Loucy (cell line): ENCODE measurements at regions not wholly inside any gene's neighbourhood (a gene's known extent, or its start where the extent isn't known, plus 50 kb on each side); places are given as distances from the start of the nearest gene placed in this dataset.

Experiments used
- H2AFZ ChIP-seq: fragments of 200-600 bp; sonication (generic); 2 replicates; pipeline ENCODE4 v1.6.0; 2016; ENCODE audit warnings: antibody characterized with exemption, mild to moderate bottlenecking, low read length, moderate library complexity
- H3F3A ChIP-seq: fragments of 200-600 bp; 2 replicates; pipeline ENCODE4 v1.6.0; 2016; ENCODE audit warnings: antibody characterized with exemption, low read depth, mild to moderate bottlenecking
- H3K27me3 ChIP-seq: fragments of 200-600 bp; sonication (generic); 2 replicates; pipeline ENCODE4 v1.6.1; 2014; ENCODE audit warnings: low read length, mild to moderate bottlenecking; ENCODE audit not compliant: insufficient read depth, poor library complexity, severe bottlenecking
- H3K36me3 ChIP-seq: fragments of 200-600 bp; sonication (generic); 2 replicates; pipeline ENCODE4 v1.6.1; 2016; ENCODE audit warnings: low read length; ENCODE audit not compliant: insufficient read depth
- H3K4me1 ChIP-seq: fragments of 200-600 bp; sonication (generic); 2 replicates; pipeline ENCODE4 v1.5.1; 2014; ENCODE audit warnings: low read length, mild to moderate bottlenecking; ENCODE audit not compliant: insufficient read depth, poor library complexity, severe bottlenecking
- H3K4me2 ChIP-seq: fragments of 200-600 bp; sonication (generic); 2 replicates; pipeline ENCODE4 v1.6.0; 2014; ENCODE audit warnings: antibody characterized with exemption, low read length, low read depth, mild to moderate bottlenecking; ENCODE audit not compliant: poor library complexity, severe bottlenecking
- H3K4me3 ChIP-seq: fragments of 200-600 bp; sonication (generic); 2 replicates; pipeline ENCODE4 v1.5.1; 2014; ENCODE audit warnings: low read length, mild to moderate bottlenecking, mixed read lengths; ENCODE audit not compliant: poor library complexity, severe bottlenecking
- H3K79me2 ChIP-seq: fragments of 200-600 bp; sonication (generic); 2 replicates; pipeline ENCODE4 v1.6.1; 2014; ENCODE audit warnings: low read length; ENCODE audit not compliant: insufficient read depth
- H3K9ac ChIP-seq: fragments of 200-600 bp; sonication (generic); 2 replicates; pipeline ENCODE4 v1.6.0; 2014; ENCODE audit warnings: mild to moderate bottlenecking, low read depth, low read length, moderate library complexity; ENCODE audit not compliant: poor library complexity, severe bottlenecking
- H3K9me2 ChIP-seq: fragments of 200-600 bp; sonication (generic); replicated peaks from 2 replicates; pipeline ENCODE4 v1.6.1; 2016; ENCODE audit warnings: low read depth, low read length, mixed read lengths
- H3K9me3 ChIP-seq: fragments of 200-600 bp; sonication (generic); 2 replicates; pipeline ENCODE4 v1.6.1; 2014; ENCODE audit warnings: mild to moderate bottlenecking, antibody characterized with exemption, low read length, low read depth; ENCODE audit not compliant: insufficient read depth
- H4K20me1 ChIP-seq: fragments of 200-600 bp; sonication (generic); 2 replicates; pipeline ENCODE4 v1.6.0; 2014; ENCODE audit warnings: antibody characterized with exemption, low read length, mild to moderate bottlenecking; ENCODE audit not compliant: insufficient read depth, poor library complexity, severe bottlenecking
- CTCF ChIP-seq: fragments of 200-600 bp; sonication (generic); conservative IDR thresholded peaks from 2 replicates; pipeline ENCODE4 v1.5.1; 2014; ENCODE audit warnings: mild to moderate bottlenecking, antibody characterized with exemption, low read length
- EZH2phosphoT487 ChIP-seq: fragments of 200-600 bp; IDR thresholded peaks from 2 replicates; pipeline ENCODE4 v1.6.1; 2018; ENCODE audit warnings: antibody characterized with exemption, mild to moderate bottlenecking, moderate library complexity, borderline replicate concordance

- Histone ChIP-seq H4K20me1 (no peaks in the 10 kb centered on the region), H3K4me1 (no peaks in the 10 kb centered on the region), H3K9ac (no peak overlapping the region), H3K79me2 (no peaks in the 10 kb centered on the region), H3F3A (no peaks in the 10 kb centered on the region), H3K9me3 (no peaks in the 10 kb centered on the region; the same call in 1 of the 2 replicates), H2AFZ (no peak overlapping the region), H3K9me2 (no peaks in the 10 kb centered on the region), H3K27me3 (no peaks in the 10 kb centered on the region), H3K4me2 (no peak overlapping the region), H3K36me3 (no peaks in the 10 kb centered on the region), H3K4me3 (no peak overlapping the region)
- TF ChIP-seq EZH2phosphoT487, result no peak
- no peak for TF ChIP-seq CTCF
Observed at GRCh38 chr2:184137955-184138354, 460.4 kb upstream of the ZNF804A start.

GRCh38 chr2:184141866-184142265 lies 456.5 kb upstream of the ZNF804A start:
- Histone ChIP-seq H3K9me3 (no peaks in the 10 kb centered on the region; the same call in 1 of the 2 replicates), H2AFZ (no peak overlapping the region), H3K36me3 (no peaks in the 10 kb centered on the region), H3K79me2 (no peaks in the 10 kb centered on the region), H3K4me3 (no peak overlapping the region), H3K9me2 (no peaks in the 10 kb centered on the region), H3K9ac (no peak overlapping the region), H3F3A (no peaks in the 10 kb centered on the region), H4K20me1 (no peaks in the 10 kb centered on the region), H3K27me3 (no peaks in the 10 kb centered on the region), H3K4me1 (no peaks in the 10 kb centered on the region), H3K4me2 (no peak overlapping the region)
- TF ChIP-seq EZH2phosphoT487, result no peak

GRCh38 chr2:184154438-184154837 lies 443.9 kb upstream of the ZNF804A start:
- Histone ChIP-seq H3K79me2 (no peaks in the 10 kb centered on the region), H3K4me2 (no peak overlapping the region), H2AFZ (no peak overlapping the region), H3K9me3 (no peaks in the 10 kb centered on the region), H3K27me3 (no peaks in the 10 kb centered on the region), H4K20me1 (no peaks in the 10 kb centered on the region), H3K4me1 (no peaks in the 10 kb centered on the region), H3K4me3 (no peak overlapping the region), H3K9ac (no peak overlapping the region), H3K9me2 (no peaks in the 10 kb centered on the region), H3F3A (no peaks in the 10 kb centered on the region), H3K36me3 (no peaks in the 10 kb centered on the region)
- no peak for TF ChIP-seq CTCF
- no peak for TF ChIP-seq EZH2phosphoT487

GRCh38 chr2:184155791-184156190 lies 442.5 kb upstream of the ZNF804A start:
- no peak overlapping the region for H3K9ac ChIP-seq

More at GRCh38 chr2:184155791-184156190, 442.5 kb upstream of the ZNF804A start:
- H3K36me3 ChIP-seq, result no peaks in the 10 kb centered on the region
- H3K4me2 ChIP-seq, result no peak overlapping the region
- H3K4me3 ChIP-seq, result no peak overlapping the region
- no peaks in the 10 kb centered on the region for H3K79me2 ChIP-seq
- H3K9me3 ChIP-seq, result no peaks in the 10 kb centered on the region
- no peaks in the 10 kb centered on the region for H3K27me3 ChIP-seq
- no peaks in the 10 kb centered on the region for H4K20me1 ChIP-seq
- H3F3A ChIP-seq, result no peaks in the 10 kb centered on the region
- no peak overlapping the region for H2AFZ ChIP-seq
- TF ChIP-seq EZH2phosphoT487, result no peak
- no peak for TF ChIP-seq CTCF
- no peaks in the 10 kb centered on the region for H3K4me1 ChIP-seq
- no peaks in the 10 kb centered on the region for H3K9me2 ChIP-seq
